AG08396 (cell line): ENCODE measurements at regions not wholly inside any gene's neighbourhood (a gene's known extent, or its start where the extent isn't known, plus 50 kb on each side); places are given as distances from the start of the nearest gene placed in this dataset.

Source experiments
- DNase-seq: peaks from one replicate; pipeline ENCODE4 v3.0.0; 2012; ENCODE audit warnings: low spot score, mixed read lengths

DNA sequence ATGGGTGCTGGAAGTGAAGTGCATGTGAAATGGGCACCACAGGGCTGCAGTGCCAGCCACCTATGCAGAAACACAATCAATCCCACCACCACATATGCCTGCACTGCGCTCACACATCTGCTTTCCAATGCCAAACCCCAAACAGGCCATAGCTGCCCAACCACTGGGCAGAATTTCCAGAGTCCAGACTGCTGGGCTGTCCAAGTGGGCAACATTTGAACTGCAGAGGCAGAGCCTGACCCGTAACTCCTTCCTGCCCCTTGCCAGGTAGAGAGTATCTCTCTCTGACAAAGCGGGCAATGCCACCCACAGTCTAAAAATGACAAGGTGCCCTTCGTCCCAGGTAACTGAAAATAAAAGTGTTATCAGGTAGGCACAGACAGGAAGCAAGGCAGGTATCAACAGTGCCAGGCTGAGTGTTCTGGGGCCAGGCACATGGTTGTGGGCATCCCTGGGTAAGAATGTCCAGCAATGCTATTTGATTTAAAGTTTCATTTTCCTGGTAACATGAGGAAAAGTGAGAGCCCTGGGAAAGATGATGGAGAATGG is 79.5 kb downstream of the FOXA2 start:
- no peak for DNase-seq

DNA sequence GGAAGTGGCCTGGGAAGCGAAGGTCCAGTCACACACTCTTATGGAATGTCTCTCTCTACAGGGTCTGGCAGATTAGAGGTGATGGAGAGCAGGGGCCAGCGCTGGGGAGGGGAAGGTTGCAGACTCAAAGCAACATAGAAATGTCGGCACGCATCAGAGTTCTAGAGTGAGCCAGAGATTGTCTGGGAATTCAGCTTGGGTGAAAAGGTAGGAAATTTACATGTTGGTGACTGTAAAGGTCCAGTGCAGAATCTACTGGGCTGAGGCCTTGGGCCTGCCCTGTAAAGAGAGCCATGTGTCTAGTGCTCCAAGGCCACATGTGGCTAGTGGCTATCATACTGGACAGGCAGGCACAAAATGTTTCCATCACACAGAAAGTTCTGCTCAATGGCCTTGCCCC is 80.8 kb downstream of the FOXA2 start:
- no peak for DNase-seq

DNA sequence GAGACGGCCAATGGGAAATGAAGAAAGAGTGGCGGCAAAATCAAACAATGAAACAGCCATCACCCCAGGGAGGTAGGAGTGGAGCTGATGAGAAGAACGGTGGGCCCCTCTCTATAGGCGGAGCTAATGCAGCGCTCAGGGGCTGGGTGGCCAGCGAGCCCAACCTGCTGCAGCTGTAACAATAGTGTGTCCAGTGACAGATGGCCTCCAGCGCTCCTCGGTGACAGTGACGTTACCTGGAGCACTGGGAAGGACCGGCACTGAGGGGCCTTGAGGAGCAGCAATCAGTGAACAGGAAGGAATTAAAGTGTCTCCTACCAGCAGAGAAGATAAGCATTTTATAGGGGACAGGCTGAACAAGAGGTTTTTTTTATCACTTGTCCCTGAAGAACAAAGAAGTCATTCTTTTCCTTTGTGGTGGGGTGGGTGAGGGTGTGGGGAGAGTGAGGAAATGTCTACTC is 81.6 kb downstream of the FOXA2 start:
- no peak for DNase-seq

DNA sequence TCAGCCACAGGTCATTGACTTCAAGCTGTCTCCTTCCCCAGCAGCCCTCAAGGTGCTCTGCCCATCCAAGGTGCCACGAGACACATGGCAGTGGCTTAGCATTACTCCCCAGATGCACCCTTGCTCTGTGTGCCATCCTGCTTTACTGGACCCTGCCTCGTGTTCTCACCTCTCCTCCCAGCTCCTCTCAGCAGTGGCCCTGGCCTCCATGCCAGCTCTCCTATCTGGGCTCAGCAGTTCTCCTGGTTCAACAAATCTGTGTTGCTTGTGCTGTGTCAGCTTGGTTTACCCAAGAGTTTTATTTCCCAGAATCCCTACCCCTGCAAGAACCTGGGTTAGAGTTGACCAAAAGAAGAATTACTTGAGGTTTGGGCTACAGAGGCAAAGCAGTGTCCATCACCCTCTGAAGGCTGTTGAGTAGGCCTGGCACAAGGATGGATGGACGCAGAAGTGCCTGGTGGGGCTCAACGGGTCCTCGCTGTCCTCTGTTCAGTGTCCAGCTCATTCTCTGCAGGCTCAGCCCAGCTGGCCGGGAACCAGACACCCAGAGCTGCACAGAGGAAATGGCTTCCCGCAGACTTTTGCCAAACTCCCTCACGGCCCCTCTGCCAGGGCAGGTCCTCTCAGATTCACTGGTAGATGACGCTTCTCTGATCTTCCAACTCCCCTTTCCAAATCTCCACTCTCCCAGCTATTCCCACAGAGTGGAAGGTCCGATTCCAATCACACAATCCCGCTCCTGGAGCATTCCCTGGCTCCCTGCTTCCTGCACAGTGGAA is 82.6 kb downstream of the FOXA2 start:
- no peak for DNase-seq

DNA sequence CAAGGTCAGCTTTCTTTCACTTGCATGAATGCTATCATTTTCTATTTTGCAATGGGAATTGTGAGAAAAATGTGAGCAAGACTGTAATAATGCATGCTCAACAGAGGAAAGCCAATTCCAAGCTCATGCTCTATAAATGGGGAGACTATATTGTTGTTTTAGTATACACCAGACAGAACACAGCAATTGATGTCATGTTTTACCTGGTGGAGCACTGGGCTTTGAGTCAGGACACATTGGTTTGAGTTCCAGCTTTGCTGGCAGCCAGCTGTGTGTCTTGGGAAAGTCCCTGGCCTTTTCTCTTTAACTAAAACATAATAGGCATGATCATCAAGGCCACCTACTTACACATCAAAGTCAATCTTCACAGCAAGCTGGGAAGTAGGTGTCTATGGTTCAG is 83.3 kb downstream of the FOXA2 start:
- DNase-seq: no peak

DNA sequence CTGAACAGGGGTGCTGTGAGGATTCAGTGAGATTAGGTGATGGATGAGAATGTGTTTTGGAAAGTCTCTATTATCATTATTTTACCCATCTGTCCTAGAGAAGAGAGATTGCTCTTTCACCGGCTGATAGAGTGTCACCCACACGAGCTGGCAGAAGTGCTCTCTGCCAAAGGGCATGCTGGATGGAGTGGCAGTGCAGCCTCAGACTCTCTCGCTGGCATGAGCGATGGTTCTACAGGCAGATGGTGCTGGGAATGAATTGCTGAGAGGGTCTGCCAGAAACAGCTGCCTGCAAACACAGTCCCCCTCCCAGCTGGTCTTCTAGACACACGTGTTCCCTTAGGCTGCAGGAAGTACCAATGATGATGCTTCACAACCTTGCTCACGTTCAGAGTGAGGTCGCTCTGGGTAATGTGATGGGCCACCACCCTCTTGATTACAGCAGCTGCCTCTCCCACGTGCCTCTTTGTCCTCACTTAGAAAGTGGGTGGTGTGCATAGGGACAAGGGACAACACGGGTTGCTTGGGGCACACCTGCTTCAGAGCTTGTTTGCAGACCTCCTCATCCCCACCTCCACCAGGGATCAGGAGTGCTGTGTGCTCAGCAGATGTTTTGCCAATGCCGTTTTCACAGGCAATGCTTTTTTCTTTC is 84.7 kb downstream of the FOXA2 start:
- DNase-seq: no peak

DNA sequence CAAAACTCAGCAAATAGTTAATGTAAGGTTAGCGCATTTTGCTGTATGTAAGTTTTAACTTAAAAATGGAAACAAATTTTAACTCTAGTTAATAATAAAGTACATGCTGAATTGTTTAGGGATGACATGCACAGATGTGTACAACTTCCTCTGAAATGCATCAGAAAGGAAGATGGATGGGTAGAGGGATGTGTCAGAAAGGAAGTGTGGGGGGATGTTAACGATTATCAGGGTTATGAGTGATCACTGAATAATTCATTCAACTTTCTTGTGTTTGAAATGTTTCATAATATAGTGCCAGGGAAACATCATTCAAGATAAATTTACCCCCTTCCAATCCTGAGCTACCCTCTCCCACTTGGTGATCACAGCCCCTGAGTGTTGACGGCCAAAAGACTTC is 87.6 kb downstream of the FOXA2 start:
- DNase-seq: no peak

DNA sequence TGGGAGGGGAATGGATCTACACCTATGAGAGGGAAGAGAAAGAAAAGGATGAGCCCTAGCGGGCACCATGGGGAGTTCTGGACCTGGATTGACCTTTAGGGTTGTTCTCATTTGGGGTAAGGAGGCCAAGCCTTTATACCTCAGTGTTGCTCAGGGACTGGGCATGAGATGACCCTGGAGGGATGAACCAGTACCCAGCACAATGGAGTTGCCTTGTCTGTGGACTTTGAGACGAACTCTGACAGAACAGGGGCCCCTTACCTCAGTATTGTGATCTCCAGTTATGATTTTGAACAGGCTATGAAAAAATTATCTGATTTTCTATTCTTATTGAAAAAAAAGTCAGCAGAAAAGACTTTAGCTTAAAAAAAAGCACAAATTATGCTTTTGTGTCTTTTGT is 88.6 kb downstream of the FOXA2 start:
- DNase-seq: no peak

DNA sequence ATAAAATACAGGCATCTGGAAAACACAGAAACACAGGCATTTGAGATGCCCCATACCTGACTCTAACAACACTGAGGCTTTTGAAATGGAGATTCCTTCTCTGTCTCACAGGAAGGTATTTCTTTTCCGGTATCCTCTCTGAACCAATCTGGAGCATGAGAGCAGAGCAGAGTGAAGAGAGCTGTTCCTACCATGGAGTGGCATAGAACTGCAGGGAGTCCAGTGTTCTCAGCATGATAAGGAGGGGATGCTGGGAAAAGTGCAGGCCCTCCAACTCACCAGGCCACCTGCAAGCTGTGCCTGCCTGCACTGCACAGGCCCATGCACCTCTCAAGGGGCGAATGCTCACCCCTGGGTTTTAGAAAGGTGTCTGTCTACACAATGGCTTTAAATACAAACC is 89.2 kb downstream of the FOXA2 start:
- DNase-seq: no peak

DNA sequence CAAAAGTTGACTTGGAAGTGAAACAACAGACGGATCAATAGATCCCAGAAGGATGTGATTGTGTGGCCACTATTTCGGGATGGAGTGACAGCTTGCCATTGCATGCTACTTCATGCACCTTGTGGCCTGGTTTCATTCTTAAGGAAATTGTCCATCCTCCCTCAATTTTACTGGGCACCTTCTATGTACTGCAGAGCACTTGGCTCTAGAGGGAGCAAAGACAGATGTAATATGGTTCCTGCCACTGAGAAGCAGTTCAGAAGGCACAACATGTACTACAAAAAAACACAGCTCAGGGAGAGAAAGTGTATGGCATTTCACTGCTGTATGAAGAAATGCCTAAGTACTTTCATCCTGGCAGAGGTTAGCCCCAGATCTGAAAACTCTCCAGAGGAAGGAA is 91.9 kb downstream of the FOXA2 start:
- DNase-seq: no peak

DNA sequence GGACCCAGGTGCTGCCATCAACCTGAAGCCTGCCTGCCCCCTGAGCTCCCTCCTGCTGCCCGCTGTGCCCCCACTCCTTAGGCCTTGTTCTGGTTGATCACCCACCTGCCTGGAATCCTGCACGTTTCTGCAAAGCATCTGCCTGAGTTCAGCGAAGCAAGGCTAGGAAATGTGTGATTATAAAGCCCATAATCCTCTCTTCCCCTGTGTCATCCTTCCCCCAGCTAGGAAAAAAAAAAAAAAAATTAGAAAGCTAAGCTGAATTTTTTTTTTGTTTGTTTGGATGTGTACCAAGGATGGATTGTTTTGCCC is 93.2 kb downstream of the FOXA2 start:
- DNase-seq: no peak

DNA sequence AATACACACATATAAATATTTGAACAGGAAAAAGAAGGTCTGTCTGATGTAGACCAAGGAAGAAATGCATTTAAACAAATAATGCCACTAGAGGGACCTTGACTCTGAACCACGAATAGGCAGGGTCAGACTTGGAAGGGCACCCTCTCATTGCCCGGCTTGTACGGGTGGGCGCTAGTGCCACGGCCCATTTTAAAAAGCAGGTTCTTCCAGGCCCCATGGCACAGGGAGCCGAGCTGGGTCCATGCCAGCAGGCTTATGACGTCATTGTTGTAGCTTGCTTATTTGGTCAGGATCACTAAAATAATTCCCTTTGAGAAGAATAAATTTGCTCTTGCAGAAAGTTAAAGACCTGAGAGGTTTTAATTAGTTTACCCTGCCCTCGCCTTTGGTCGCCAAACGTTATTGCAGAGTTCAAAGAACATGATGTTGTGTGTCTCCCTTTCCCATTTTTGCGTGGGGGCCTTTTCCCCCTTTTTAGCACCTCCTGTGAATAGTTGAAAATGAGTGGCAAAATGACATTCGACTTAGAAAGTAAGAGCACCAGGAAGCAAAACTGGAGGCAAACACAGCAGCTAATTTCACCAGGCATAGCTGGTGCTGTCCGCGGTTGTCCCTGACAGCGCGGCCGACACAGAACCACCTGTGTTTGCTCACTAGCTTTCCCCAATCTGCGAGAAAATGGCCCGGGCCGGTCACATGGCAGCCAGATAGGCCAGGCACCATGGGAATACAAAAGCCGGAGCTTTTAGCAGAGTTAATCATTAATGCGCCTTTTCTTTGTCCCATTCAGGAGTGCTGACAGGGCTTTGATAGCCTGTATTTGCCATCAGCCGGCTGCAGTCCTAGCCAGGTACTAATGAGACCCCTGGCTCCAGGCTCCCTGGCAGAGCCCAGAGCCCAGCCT is 93.8 kb downstream of the FOXA2 start:
- DNase-seq: no peak

DNA sequence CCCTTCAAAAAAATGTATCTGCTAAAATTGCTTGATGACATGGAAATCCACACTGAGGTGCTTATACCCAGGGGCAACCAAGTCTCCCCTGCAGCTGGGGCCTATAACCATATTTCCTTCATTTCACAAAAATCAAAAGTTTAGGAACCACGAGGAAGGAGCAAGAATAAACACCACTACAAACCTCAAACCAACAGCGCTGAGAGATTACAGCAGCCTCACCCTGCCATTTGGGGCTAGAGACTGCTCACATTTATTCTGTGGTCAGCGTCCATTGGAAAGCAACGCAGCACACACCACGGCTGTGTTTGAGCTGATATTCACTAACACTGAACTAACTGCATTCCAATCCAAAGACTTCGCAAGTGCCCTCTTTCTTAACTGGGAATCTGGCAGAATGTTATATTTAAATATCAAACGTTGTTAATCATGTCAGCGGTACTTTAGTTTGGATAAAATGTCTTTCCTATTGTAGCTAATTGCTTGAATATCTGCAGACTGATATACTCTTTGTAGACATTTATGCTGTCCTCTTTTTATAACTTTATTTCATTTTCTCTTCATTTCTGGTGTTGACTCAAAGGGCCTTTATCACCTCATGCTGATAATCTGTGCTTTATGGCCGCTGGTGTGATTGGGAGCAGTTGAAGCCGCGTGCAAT is 94.6 kb downstream of the FOXA2 start:
- no peak for DNase-seq

DNA sequence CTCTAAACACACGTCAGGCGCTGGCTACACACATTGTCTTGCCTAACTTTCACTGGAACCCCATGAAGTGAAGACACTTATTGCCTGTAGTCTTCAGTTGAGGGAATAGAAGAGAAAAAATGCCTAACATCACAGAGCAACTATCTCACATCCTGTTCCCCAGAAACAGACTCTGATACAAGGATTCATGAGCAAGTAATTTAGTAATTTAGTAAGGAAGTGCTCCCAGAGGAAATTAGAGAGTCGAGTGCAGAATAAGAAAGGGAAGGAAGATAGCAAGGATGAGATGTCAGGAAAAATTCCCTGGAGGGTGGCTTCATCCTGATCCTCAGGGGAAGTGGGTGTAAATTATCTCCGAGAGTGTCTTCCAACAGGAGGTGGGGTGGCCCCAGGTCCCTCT is 104.0 kb downstream of the FOXA2 start:
- DNase-seq: no peak

DNA sequence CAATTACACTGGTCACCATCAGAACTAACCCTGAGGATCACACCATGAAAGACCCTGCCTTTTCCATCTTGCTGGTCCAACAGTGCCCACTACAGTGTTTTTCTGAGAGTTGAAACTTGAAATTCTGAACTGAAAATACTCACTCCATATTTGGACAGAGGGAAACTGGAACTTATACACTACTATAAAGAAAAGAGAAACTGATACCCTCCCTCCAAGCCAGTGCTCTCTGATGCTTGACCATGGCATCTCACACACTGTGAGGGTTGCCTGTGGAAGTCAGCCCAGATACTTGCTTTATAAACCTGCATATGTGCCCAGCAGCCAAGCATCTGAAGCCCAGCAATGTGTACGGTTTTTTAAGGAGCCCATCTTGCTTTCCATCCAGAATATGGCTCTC is 108.7 kb downstream of the FOXA2 start:
- no peak for DNase-seq

DNA sequence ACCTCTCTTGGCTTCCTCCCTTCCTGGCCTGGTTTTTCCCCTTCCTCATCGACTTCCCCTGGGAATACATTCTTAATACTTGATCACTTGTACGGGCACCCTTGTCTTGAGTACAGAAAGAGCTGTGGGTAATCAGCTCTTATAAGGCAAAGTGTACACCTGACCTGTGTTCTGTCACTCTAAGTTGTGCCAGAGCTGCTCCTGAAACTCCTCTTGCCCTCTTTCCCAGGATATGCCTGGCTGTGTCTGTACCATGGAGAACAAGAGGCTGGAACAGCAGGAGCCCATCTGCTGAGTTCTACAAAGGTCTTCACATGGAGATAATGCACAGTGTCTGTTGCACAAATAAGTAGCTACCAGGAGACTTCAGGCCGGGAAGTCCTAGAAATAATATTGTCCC is 110.1 kb downstream of the FOXA2 start:
- no peak for DNase-seq

DNA sequence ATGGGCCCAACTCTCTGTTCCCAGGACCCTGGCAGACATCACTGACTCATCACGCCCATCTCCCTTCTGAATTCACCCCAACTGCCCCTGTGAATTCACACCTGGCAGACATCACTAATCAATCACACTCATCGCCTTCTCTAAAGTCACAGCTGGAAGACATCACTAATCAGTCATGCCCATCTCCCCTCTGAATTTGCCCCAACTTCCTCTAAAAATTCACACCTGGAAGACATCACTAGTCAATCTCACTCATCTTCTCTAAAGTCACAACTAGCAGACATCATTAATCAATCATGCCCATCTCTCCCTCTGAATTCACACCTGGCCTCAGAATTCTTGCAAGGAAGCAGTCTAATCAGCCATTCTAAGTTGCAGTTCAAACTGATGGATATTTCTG is 111.1 kb downstream of the FOXA2 start:
- no peak for DNase-seq

DNA sequence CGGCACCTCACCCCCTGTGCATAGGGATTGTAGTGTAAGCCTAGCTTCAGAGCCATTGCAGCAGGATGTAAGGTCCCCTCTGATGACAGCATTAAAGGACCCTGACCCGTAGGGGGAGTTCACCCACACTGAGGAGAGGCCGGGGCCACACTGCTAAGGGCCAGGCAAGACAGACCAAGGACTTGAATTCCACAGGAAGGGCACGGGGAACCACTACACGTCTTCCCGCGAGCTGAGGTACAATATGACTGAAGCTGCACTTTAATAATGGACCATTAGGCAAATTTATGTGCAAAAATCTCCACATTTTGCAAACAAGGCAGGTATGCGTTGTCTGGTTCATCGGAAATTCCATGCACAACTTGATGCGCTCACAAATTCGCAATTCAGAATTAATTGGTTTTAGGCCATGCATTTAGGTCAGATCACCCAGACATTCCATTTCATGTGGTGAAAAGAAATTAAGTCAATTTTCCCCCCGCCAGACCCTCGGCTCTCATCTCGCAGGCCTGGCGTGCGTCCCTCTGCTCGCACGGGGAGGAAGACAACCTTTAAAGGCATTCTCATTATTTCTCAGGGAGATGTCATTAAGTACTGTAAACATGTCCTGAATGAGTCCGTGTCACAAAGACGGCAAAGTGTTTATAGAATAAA is 111.8 kb downstream of the FOXA2 start:
- no peak for DNase-seq

DNA sequence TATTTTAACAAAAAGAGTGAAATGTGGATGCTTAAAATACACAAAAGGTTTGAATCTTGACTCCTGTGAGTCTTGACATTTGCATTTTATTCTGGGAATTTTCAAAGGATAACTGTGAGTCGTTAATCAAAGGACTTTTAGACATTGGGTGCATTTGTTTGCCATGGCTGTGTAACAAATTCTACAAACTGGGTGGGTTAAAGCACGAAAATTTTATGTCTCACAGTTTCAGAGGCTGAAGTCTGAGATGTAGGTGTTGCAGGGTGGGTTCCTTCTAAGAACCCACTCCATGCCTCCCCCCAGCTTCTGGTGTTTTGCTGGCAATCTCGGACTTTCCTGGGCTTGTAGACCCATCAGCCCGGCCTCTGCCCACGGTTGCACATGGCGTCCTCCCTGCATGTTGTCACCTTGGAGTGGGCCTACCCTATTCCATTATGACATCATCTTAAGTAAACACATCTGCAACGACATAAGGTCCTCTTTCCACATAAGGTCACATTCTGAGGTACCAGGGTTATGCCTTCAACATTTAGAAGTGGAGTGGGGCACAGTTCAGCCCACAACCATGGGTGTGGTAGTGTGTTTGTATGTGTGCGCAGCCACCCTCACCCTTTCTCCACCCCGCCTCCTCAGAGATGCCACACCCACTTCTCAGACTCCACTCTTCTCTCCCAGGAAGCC is 113.1 kb downstream of the FOXA2 start:
- no peak for DNase-seq

DNA sequence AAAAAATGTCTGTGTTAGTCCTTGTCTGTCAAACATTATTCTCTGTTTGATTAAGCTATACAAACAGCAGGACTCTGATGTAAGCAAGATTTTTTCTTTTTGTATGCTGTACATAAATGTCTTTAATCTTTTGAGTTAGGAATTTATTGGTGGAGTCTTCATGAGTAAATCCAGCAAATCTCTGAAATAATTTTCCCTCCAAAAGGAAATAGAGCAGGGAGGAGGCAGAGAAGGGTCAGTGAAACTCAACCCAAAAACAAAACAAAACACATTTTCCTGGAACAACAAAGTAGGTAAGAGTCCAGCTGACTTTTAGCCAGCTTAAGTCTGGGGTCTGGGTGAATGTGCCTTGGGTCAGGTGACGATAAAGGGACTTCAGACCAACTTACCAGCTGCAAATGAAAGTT is 113.7 kb downstream of the FOXA2 start:
- no peak for DNase-seq
